SK-N-SH (cell line): ENCODE measurements at regions not wholly inside any gene's neighbourhood (a gene's known extent, or its start where the extent isn't known, plus 50 kb on each side); places are given as distances from the start of the nearest gene placed in this dataset.

Experiments
- CTCF ChIA-PET: fragments of 300-600, 350-600 bp; formaldehyde crosslinking; extraction: SDS; loops from one replicate; lab custom pipeline; 2021; lab: Yijun Ruan, JAX
- POLR2A ChIA-PET: fragments of 350-600 bp; sonication (Branson Sonifier 250); formaldehyde crosslinking; extraction: SDS; loops from one replicate; lab custom pipeline; 2020; ENCODE audit warnings: antibody characterized with exemption, inconsistent platforms; lab: Yijun Ruan, JAX
- DNase-seq: peaks from one replicate; pipeline ENCODE4 v3.0.0; 2012
- H2AFZ ChIP-seq: fragments of 200-600 bp; sonication (generic); 2 replicates; pipeline ENCODE4 v1.8.1; 2016; ENCODE audit warnings: antibody characterized with exemption, mild to moderate bottlenecking, low read depth
- H3F3A ChIP-seq: fragments of 200-600 bp; sonication (generic); replicated peaks from 2 replicates; pipeline ENCODE3; 2016; ENCODE audit warnings: antibody characterized with exemption, mild to moderate bottlenecking; ENCODE audit not compliant: insufficient read depth
- H3K27ac ChIP-seq, 2 experiments: fragments of 200-500 bp in 1 of 2; fragments of 200-600 bp in 1 of 2; sonication (Bioruptor generic) in 1 of 2; sonication (generic), shearing (Covaris generic) in 1 of 2; 2 replicates each; pipeline versions ENCODE4 v1.5.1 to v1.6.1; 2014 to 2016; ENCODE audit warnings: low read depth in 2 of 2, inconsistent platforms in 1 of 2, low read length in 1 of 2, mild to moderate bottlenecking in 1 of 2, mixed read lengths in 1 of 2
- H3K27me3 ChIP-seq: fragments of 200-600 bp; sonication (generic), shearing (Covaris generic); 2 replicates; pipeline ENCODE4 v1.6.1; 2016; ENCODE audit warnings: mixed run types; ENCODE audit not compliant: insufficient read depth
- H3K36me3 ChIP-seq, 2 experiments: fragments of 200-500 bp in 1 of 2; fragments of 200-600 bp in 1 of 2; sonication (Bioruptor generic) in 1 of 2; sonication (generic) in 1 of 2; replicated peaks in 1 of 2; 2 replicates each; pipeline versions ENCODE3 to v1.5.1; 2014 to 2016; ENCODE audit warnings: low read length in 1 of 2, mild to moderate bottlenecking in 1 of 2; ENCODE audit not compliant: insufficient read depth in 2 of 2, control insufficient read depth in 1 of 2
- H3K4me1 ChIP-seq, 2 experiments: fragments of 200-500 bp in 1 of 2; fragments of 200-600 bp in 1 of 2; sonication (Bioruptor generic) in 1 of 2; sonication (generic), shearing (Covaris generic) in 1 of 2; 2 replicates each; pipeline versions ENCODE4 v1.5.1 to v1.6.1; 2014 to 2016; ENCODE audit warnings: low read depth in 1 of 2, low read length in 1 of 2, mixed run types in 1 of 2; ENCODE audit not compliant: insufficient read depth in 2 of 2, control insufficient read depth in 1 of 2
- H3K4me2 ChIP-seq: fragments of 200-600 bp; sonication (generic), shearing (Covaris generic); 2 replicates; pipeline ENCODE4 v1.6.1; 2017; ENCODE audit warnings: mixed run types
- H3K4me3 ChIP-seq, 2 experiments: fragments of 200-500 bp in 1 of 2; fragments of 200-600 bp in 1 of 2; sonication (Bioruptor generic) in 1 of 2; sonication (generic), shearing (Covaris generic) in 1 of 2; 2 replicates each; pipeline versions ENCODE4 v1.5.1 to v1.8.1; 2014 to 2016; ENCODE audit warnings: low read depth in 2 of 2, inconsistent platforms in 1 of 2, low read length in 1 of 2, mild to moderate bottlenecking in 1 of 2, mixed read lengths in 1 of 2, moderate library complexity in 1 of 2
- H3K79me2 ChIP-seq: fragments of 200-600 bp; sonication (generic); 2 replicates; pipeline ENCODE4 v1.8.1; 2017; ENCODE audit warnings: mild to moderate bottlenecking; ENCODE audit not compliant: insufficient read depth
- H3K9ac ChIP-seq: fragments of 200-600 bp; sonication (generic); 2 replicates; pipeline ENCODE4 v1.6.1; 2017; ENCODE audit warnings: mixed run types
- H3K9me2 ChIP-seq: fragments of 200-600 bp; sonication (generic); 2 replicates; pipeline ENCODE4 v1.6.1; 2017; ENCODE audit warnings: mixed run types
- H3K9me3 ChIP-seq: fragments of 200-600 bp; sonication (generic); 2 replicates; pipeline ENCODE4 v1.6.1; 2017; ENCODE audit warnings: mixed run types, mild to moderate bottlenecking, moderate library complexity
- H4K20me1 ChIP-seq: fragments of 200-600 bp; sonication (generic); 2 replicates; pipeline ENCODE4 v1.6.1; 2017; ENCODE audit warnings: mild to moderate bottlenecking, mixed run types; ENCODE audit not compliant: insufficient read depth
- CHD2 ChIP-seq: fragments of 150-350 bp; IDR thresholded peaks from 2 replicates; pipeline ENCODE4 v1.6.1; 2018; ENCODE audit warnings: low read length; ENCODE audit not compliant: partially characterized antibody
- CTCF ChIP-seq: fragments of 200-600 bp; sonication (generic); IDR thresholded peaks from 2 replicates; pipeline ENCODE4 v1.6.1; 2017; ENCODE audit warnings: antibody characterized with exemption, mild to moderate bottlenecking, moderate library complexity
- EZH2phosphoT487 ChIP-seq: fragments of 200-600 bp; sonication (generic); IDR thresholded peaks from 2 replicates; pipeline ENCODE4 v1.6.1; 2017; ENCODE audit warnings: low read depth, mixed run types, mild to moderate bottlenecking, antibody characterized with exemption, moderate library complexity, borderline replicate concordance
- FOSL2 ChIP-seq: IDR thresholded peaks from 2 replicates; pipeline ENCODE4 v1.4.0; 2012; ENCODE audit warnings: low read depth, mild to moderate bottlenecking, moderate library complexity, borderline replicate concordance
- FOXJ3 ChIP-seq: sonication (generic); formaldehyde crosslinking; IDR thresholded peaks from 2 replicates; pipeline ENCODE4 v1.5.1; 2020; ENCODE audit warnings: mild to moderate bottlenecking, missing genetic modification reagents
- JUND ChIP-seq: IDR thresholded peaks from 2 replicates; pipeline ENCODE4 v1.4.0; 2012
- MXI1 ChIP-seq: IDR thresholded peaks from 2 replicates; pipeline ENCODE4 v1.6.1; 2012; ENCODE audit warnings: mild to moderate bottlenecking, low read depth, low read length, improper control_type of control experiment
- NFIC ChIP-seq: IDR thresholded peaks from 2 replicates; pipeline ENCODE4 v1.4.0; 2012; ENCODE audit warnings: borderline replicate concordance
- NRF1 ChIP-seq: IDR thresholded peaks from 2 replicates; pipeline ENCODE4 v1.6.1; 2012; ENCODE audit warnings: low read depth, mild to moderate bottlenecking, low read length
- POLR2AphosphoS5 ChIP-seq: IDR thresholded peaks from 2 replicates; pipeline ENCODE4 v1.6.1; 2012; ENCODE audit warnings: low read depth, low read length
- RAD21 ChIP-seq: IDR thresholded peaks from 2 replicates; pipeline ENCODE4 v1.6.1; 2012; ENCODE audit warnings: mild to moderate bottlenecking, low read length
- RCOR1 ChIP-seq: fragments of 150-350 bp; IDR thresholded peaks from 2 replicates; pipeline ENCODE4 v1.6.1; 2017; ENCODE audit warnings: antibody characterized with exemption, low read length
- REST ChIP-seq: IDR thresholded peaks from 2 replicates; pipeline ENCODE4 v1.6.1; 2012; ENCODE audit warnings: mild to moderate bottlenecking, low read depth, low read length, moderate library complexity
- RXRA ChIP-seq: IDR thresholded peaks from 2 replicates; pipeline ENCODE4 v1.4.0; 2012; ENCODE audit warnings: low read depth, mild to moderate bottlenecking, borderline replicate concordance
- TAF1 ChIP-seq: IDR thresholded peaks from 2 replicates; pipeline ENCODE4 v1.6.1; 2012; ENCODE audit warnings: low read depth, mild to moderate bottlenecking, low read length, moderate library complexity, borderline replicate concordance
- TCF12 ChIP-seq: IDR thresholded peaks from 2 replicates; pipeline ENCODE4 v1.4.0; 2012
- USF1 ChIP-seq: IDR thresholded peaks from 2 replicates; pipeline ENCODE4 v1.4.0; 2012; ENCODE audit warnings: low read depth, borderline replicate concordance
- WGBS: methylation state at CpG from one replicate; pipeline ENCODE4 v1.1.6; 2017; ENCODE audit warnings: low lambda C conversion rate; 5-methylcytosine and 5-hydroxymethylcytosine counted together

- Histone ChIP-seq H3K9me3 (no peaks in the 10 kb centered on the region), H3K27me3 (no peaks in the 10 kb centered on the region), H3K4me3 (no peak overlapping the region), H3K36me3 (peaks cover 9 to 50% of the 10 kb centered on the region in 2 experiments), H3K9ac (no peak overlapping the region), H2AFZ (no peak overlapping the region), H3F3A (no peaks in the 10 kb centered on the region), H4K20me1 (no peaks in the 10 kb centered on the region), H3K79me2 (no peaks in the 10 kb centered on the region), H3K27ac (no peak overlapping the region), H3K9me2 (no peaks in the 10 kb centered on the region), H3K4me1 (peaks cover 0 to 6% of the 10 kb centered on the region in 2 experiments; a peak in 1 of 4 replicates), H3K4me2 (no peak overlapping the region)
- no peak for DNase-seq
- 96% methylated on average over 39 of the region's 74 CpGs for whole genome bisulfite sequencing
- ChIA-PET CTCF (no interaction called here), POLR2A (no interaction called here)
- TF ChIP-seq USF1 = no peak
- no peak for TF ChIP-seq REST
- TF ChIP-seq CHD2 = no peak
- no peak for TF ChIP-seq TAF1
- TF ChIP-seq FOXJ3 (CRISPR knock-in tag) = no peak
- TF ChIP-seq MXI1 = no peak
- TF ChIP-seq NFIC = no peak
- no peak for TF ChIP-seq NRF1
- no peak for TF ChIP-seq TCF12
- no peak for TF ChIP-seq CTCF
- no peak for TF ChIP-seq POLR2AphosphoS5
- no peak for TF ChIP-seq EZH2phosphoT487
- no peak for TF ChIP-seq RXRA
- no peak for TF ChIP-seq JUND
- TF ChIP-seq RAD21 = no peak
- TF ChIP-seq RCOR1 = no peak
- TF ChIP-seq FOSL2 = no peak
Observed at GRCh38 chr2:120988700-120989511, 253.2 kb downstream of the GLI2 start.
